ENCODE measurements at regions not wholly inside any gene's neighbourhood (a gene's known extent, or its start where the extent isn't known, plus 50 kb on each side); places are given as distances from the start of the nearest gene placed in this dataset.

GRCh38 chr4:166657261-166657660, 577.0 kb downstream of the SPOCK3 start:
- Histone ChIP-seq H2AK5ac (ENCODE audit: low read length) (no peak overlapping the region), H3K36me3 (ENCODE audit: control insufficient read depth in 1 of 2, insufficient read depth in 2 of 2, low read length in 2 of 2) (no peaks in the 10 kb centered on the region), H3K23ac (ENCODE audit: low read length) (no peak overlapping the region), H3K4me3 (ENCODE audit: low read depth, low read length) (no peak overlapping the region), H3K18ac (ENCODE audit: low read length) (no peak overlapping the region), H2BK12ac (ENCODE audit: low read length) (no peak overlapping the region), H3K9ac (ENCODE audit: low read length) (no peak overlapping the region), H3K27ac (ENCODE audit: low read depth, low read length) (peak overlapping the region; percentile 61), H3K79me1 (ENCODE audit: low read length) (peaks cover 1% of the 10 kb centered on the region), H2BK120ac (ENCODE audit: insufficient read depth, low read length, poor library complexity) (no peak overlapping the region), H3K4ac (ENCODE audit: low read depth, low read length) (no peak overlapping the region), H3K4me1 (ENCODE audit: control insufficient read depth in 1 of 2, insufficient read depth in 2 of 2, low read length in 2 of 2) (peaks cover 2 to 12% of the 10 kb centered on the region in 2 experiments), H3K9me3 (ENCODE audit: insufficient read depth, low read depth, low read length) (no peaks in the 10 kb centered on the region), H2BK5ac (ENCODE audit: low read depth, low read length, poor library complexity) (no peak overlapping the region), H4K12ac (ENCODE audit: low read depth, low read length) (no peak overlapping the region), H4K8ac (ENCODE audit: low read depth, low read length) (no peak overlapping the region), H3K4me2 (ENCODE audit: low read length) (no peak overlapping the region), H3K79me2 (ENCODE audit: control insufficient read depth, insufficient read depth, low read length, poor library complexity) (no peaks in the 10 kb centered on the region), H3K14ac (ENCODE audit: low read length) (no peak overlapping the region), H2AFZ (ENCODE audit: insufficient read depth, low read length, poor library complexity) (no peak overlapping the region), H3K27me3 (ENCODE audit: insufficient read depth, low read length) (no peaks in the 10 kb centered on the region), H4K91ac (ENCODE audit: low read depth, low read length) (no peak overlapping the region)
- peak; percentile 69 to 90 for DNase-seq
- WGBS (ENCODE audit: extremely low coverage, insufficient coverage, insufficient read length): no CpG with 5 or more reads among the region's 3 CpGs

GRCh38 chr4:166658585-166658984, 575.7 kb downstream of the SPOCK3 start:
- Histone ChIP-seq H3K4me2 (ENCODE audit: low read length) (no peak overlapping the region), H3K18ac (ENCODE audit: low read length) (no peak overlapping the region), H2AK5ac (ENCODE audit: low read length) (no peak overlapping the region), H3K79me2 (ENCODE audit: control insufficient read depth, insufficient read depth, low read length, poor library complexity) (no peaks in the 10 kb centered on the region), H3K36me3 (ENCODE audit: control insufficient read depth in 1 of 2, insufficient read depth in 2 of 2, low read length in 2 of 2) (no peaks in the 10 kb centered on the region), H3K4me1 (ENCODE audit: control insufficient read depth in 1 of 2, insufficient read depth in 2 of 2, low read length in 2 of 2) (peaks cover 2 to 13% of the 10 kb centered on the region in 2 experiments), H3K27ac (ENCODE audit: low read depth, low read length) (no peak overlapping the region), H4K12ac (ENCODE audit: low read depth, low read length) (no peak overlapping the region), H3K14ac (ENCODE audit: low read length) (no peak overlapping the region), H3K9me3 (ENCODE audit: insufficient read depth, low read depth, low read length) (no peaks in the 10 kb centered on the region), H2AFZ (ENCODE audit: insufficient read depth, low read length, poor library complexity) (no peak overlapping the region), H3K9ac (ENCODE audit: low read length) (no peak overlapping the region), H2BK5ac (ENCODE audit: low read depth, low read length, poor library complexity) (no peak overlapping the region), H3K27me3 (ENCODE audit: insufficient read depth, low read length) (no peaks in the 10 kb centered on the region), H4K91ac (ENCODE audit: low read depth, low read length) (no peak overlapping the region), H2BK12ac (ENCODE audit: low read length) (no peak overlapping the region), H3K23ac (ENCODE audit: low read length) (no peak overlapping the region), H2BK120ac (ENCODE audit: insufficient read depth, low read length, poor library complexity) (no peak overlapping the region), H4K8ac (ENCODE audit: low read depth, low read length) (no peak overlapping the region), H3K79me1 (ENCODE audit: low read length) (peaks cover 1% of the 10 kb centered on the region), H3K4me3 (ENCODE audit: low read depth, low read length) (no peak overlapping the region), H3K4ac (ENCODE audit: low read depth, low read length) (no peak overlapping the region)
- DNase-seq: no peak
- no CpG with 5 or more reads among the region's 1 CpG for WGBS (ENCODE audit: extremely low coverage, insufficient coverage, insufficient read length)

- no peak overlapping the region for H3K4ac ChIP-seq (ENCODE audit: low read depth, low read length)
- H3K27ac ChIP-seq (ENCODE audit: low read depth, low read length): no peak overlapping the region
- no peak for DNase-seq
- no peak overlapping the region for H4K8ac ChIP-seq (ENCODE audit: low read depth, low read length)
- H3K4me1 ChIP-seq (ENCODE audit: control insufficient read depth in 1 of 2, insufficient read depth in 2 of 2, low read length in 2 of 2): peaks cover 2 to 5% of the 10 kb centered on the region in 2 experiments
- no peak overlapping the region for H3K18ac ChIP-seq (ENCODE audit: low read length)
- no peak overlapping the region for H3K23ac ChIP-seq (ENCODE audit: low read length)
- no peak overlapping the region for H2BK120ac ChIP-seq (ENCODE audit: insufficient read depth, low read length, poor library complexity)
- H3K9me3 ChIP-seq (ENCODE audit: insufficient read depth, low read depth, low read length): no peaks in the 10 kb centered on the region
- H2BK12ac ChIP-seq (ENCODE audit: low read length): no peak overlapping the region
- no peak overlapping the region for H3K9ac ChIP-seq (ENCODE audit: low read length)
- no peak overlapping the region for H2AK5ac ChIP-seq (ENCODE audit: low read length)
- H3K79me1 ChIP-seq (ENCODE audit: low read length): no peaks in the 10 kb centered on the region
- no CpG with 5 or more reads among the region's 3 CpGs for WGBS (ENCODE audit: extremely low coverage, insufficient coverage, insufficient read length)
- no peak overlapping the region for H3K4me2 ChIP-seq (ENCODE audit: low read length)
- H2AFZ ChIP-seq (ENCODE audit: insufficient read depth, low read length, poor library complexity): no peak overlapping the region
- no peak overlapping the region for H4K12ac ChIP-seq (ENCODE audit: low read depth, low read length)
- H3K27me3 ChIP-seq (ENCODE audit: insufficient read depth, low read length): no peaks in the 10 kb centered on the region
- no peak overlapping the region for H4K91ac ChIP-seq (ENCODE audit: low read depth, low read length)
- no peaks in the 10 kb centered on the region for H3K36me3 ChIP-seq (ENCODE audit: control insufficient read depth in 1 of 2, insufficient read depth in 2 of 2, low read length in 2 of 2)
- no peak overlapping the region for H3K4me3 ChIP-seq (ENCODE audit: low read depth, low read length)
- H3K14ac ChIP-seq (ENCODE audit: low read length): no peak overlapping the region
- H3K79me2 ChIP-seq (ENCODE audit: control insufficient read depth, insufficient read depth, low read length, poor library complexity): no peaks in the 10 kb centered on the region
- no peak overlapping the region for H2BK5ac ChIP-seq (ENCODE audit: low read depth, low read length, poor library complexity)
Observed at GRCh38 chr4:166662266-166662843, 571.9 kb downstream of the SPOCK3 start.

GRCh38 chr4:166670341-166670740, 564.0 kb downstream of the SPOCK3 start:
- DNase-seq: no peak
- no peak overlapping the region for H3K18ac ChIP-seq (ENCODE audit: low read length)

More at GRCh38 chr4:166670341-166670740, 564.0 kb downstream of the SPOCK3 start:
- Histone ChIP-seq H3K27ac (ENCODE audit: low read depth, low read length) (no peak overlapping the region), H3K23ac (ENCODE audit: low read length) (no peak overlapping the region), H3K4ac (ENCODE audit: low read depth, low read length) (no peak overlapping the region), H3K14ac (ENCODE audit: low read length) (no peak overlapping the region), H2AK5ac (ENCODE audit: low read length) (no peak overlapping the region), H3K9ac (ENCODE audit: low read length) (no peak overlapping the region), H2AFZ (ENCODE audit: insufficient read depth, low read length, poor library complexity) (no peak overlapping the region), H3K4me1 (ENCODE audit: control insufficient read depth in 1 of 2, insufficient read depth in 2 of 2, low read length in 2 of 2) (no peaks in the 10 kb centered on the region), H3K36me3 (ENCODE audit: control insufficient read depth in 1 of 2, insufficient read depth in 2 of 2, low read length in 2 of 2) (no peaks in the 10 kb centered on the region), H4K91ac (ENCODE audit: low read depth, low read length) (no peak overlapping the region), H2BK12ac (ENCODE audit: low read length) (no peak overlapping the region), H2BK120ac (ENCODE audit: insufficient read depth, low read length, poor library complexity) (no peak overlapping the region), H4K8ac (ENCODE audit: low read depth, low read length) (no peak overlapping the region), H3K9me3 (ENCODE audit: insufficient read depth, low read depth, low read length) (no peaks in the 10 kb centered on the region), H3K79me1 (ENCODE audit: low read length) (peaks cover 2% of the 10 kb centered on the region), H3K4me2 (ENCODE audit: low read length) (no peak overlapping the region), H3K79me2 (ENCODE audit: control insufficient read depth, insufficient read depth, low read length, poor library complexity) (no peaks in the 10 kb centered on the region), H3K4me3 (ENCODE audit: low read depth, low read length) (no peak overlapping the region), H3K27me3 (ENCODE audit: insufficient read depth, low read length) (no peaks in the 10 kb centered on the region), H2BK5ac (ENCODE audit: low read depth, low read length, poor library complexity) (no peak overlapping the region), H4K12ac (ENCODE audit: low read depth, low read length) (no peak overlapping the region)
- no CpG with 5 or more reads among the region's 1 CpG for WGBS (ENCODE audit: extremely low coverage, insufficient coverage, insufficient read length)

All from trophoblast cell (in vitro differentiated cells and primary cell).